ENCODE measurements at regions not wholly inside any gene's neighbourhood (a gene's known extent, or its start where the extent isn't known, plus 50 kb on each side); places are given as distances from the start of the nearest gene placed in this dataset.
A peak's percentile ranks its signal among the peaks of the same experiment; 100 is the strongest.

- WGBS (ENCODE audit: insufficient coverage, low coverage, low lambda C conversion rate, missing lambda C conversion rate), result 66% methylated on average over 4 of the region's 4 CpGs
- DNase-seq, result no peak
Measured at GRCh38 chr2:48170281-48170680, 144.2 kb upstream of the FOXN2 start.

GRCh38 chr2:48173141-48173540 is 141.3 kb upstream of the FOXN2 start:
- no peak overlapping the region for H3K4me3 ChIP-seq
- TF ChIP-seq CTCF (IDR thresholded peaks at IDR 0.05) (no peak), POLR2A (IDR thresholded peaks at IDR 0.05) (no peak)
- H3K4me1 ChIP-seq, result peaks cover 0 to 27% (median 0%) of the 10 kb centered on the region in 4 donors
- DNase-seq (no peak), ATAC-seq (no peak)
- no peaks in the 10 kb centered on the region for H3K36me3 ChIP-seq
- WGBS (ENCODE audit: insufficient coverage, low coverage, low lambda C conversion rate, missing lambda C conversion rate), result 93% methylated on average over 3 of the region's 3 CpGs
- intact Hi-C loops (cut with DNase I), result no loop called here
- no peaks in the 10 kb centered on the region for H3K27me3 ChIP-seq
- no peaks in the 10 kb centered on the region for H3K9me3 ChIP-seq
- no peak overlapping the region for H3K27ac ChIP-seq

More at GRCh38 chr2:48170281-48170680, 144.2 kb upstream of the FOXN2 start:
- H3K9me3 ChIP-seq, result no peaks in the 10 kb centered on the region
- TF ChIP-seq POLR2A (IDR thresholded peaks at IDR 0.05) (no peak), CTCF (IDR thresholded peaks at IDR 0.05) (no peak)
- no peaks in the 10 kb centered on the region for H3K27me3 ChIP-seq
- intact Hi-C loops (cut with DNase I), result no loop called here
- H3K4me3 ChIP-seq, result no peak overlapping the region
- no peak for ATAC-seq
- H3K27ac ChIP-seq, result no peak overlapping the region
- no peaks in the 10 kb centered on the region for H3K36me3 ChIP-seq
- peaks cover 0 to 27% (median 0%) of the 10 kb centered on the region in 4 donors for H3K4me1 ChIP-seq

GRCh38 chr2:48174503-48174902 is 140.0 kb upstream of the FOXN2 start:
- DNase-seq (peak in 1 of 3 donors; percentile 59), ATAC-seq (peak; percentile 78 to 95 (median 92))
- Histone ChIP-seq H3K27ac (no peak overlapping the region), H3K27me3 (no peaks in the 10 kb centered on the region), H3K9me3 (no peaks in the 10 kb centered on the region), H3K4me1 (peaks cover 0 to 16% (median 0%) of the 10 kb centered on the region in 4 donors), H3K36me3 (no peaks in the 10 kb centered on the region), H3K4me3 (no peak overlapping the region)
- intact Hi-C loops (cut with DNase I), result no loop called here
- TF ChIP-seq POLR2A (IDR thresholded peaks at IDR 0.05) (no peak), CTCF (IDR thresholded peaks at IDR 0.05) (no peak)
- WGBS (ENCODE audit: insufficient coverage, low coverage, low lambda C conversion rate, missing lambda C conversion rate), result 7% methylated on average over 2 of the region's 2 CpGs

- TF ChIP-seq POLR2A (IDR thresholded peaks at IDR 0.05) (no peak), CTCF (IDR thresholded peaks at IDR 0.05) (no peak)
- Histone ChIP-seq H3K27ac (no peak overlapping the region), H3K4me1 (peaks cover 0 to 13% (median 0%) of the 10 kb centered on the region in 4 donors), H3K27me3 (no peaks in the 10 kb centered on the region), H3K36me3 (no peaks in the 10 kb centered on the region), H3K4me3 (no peak overlapping the region), H3K9me3 (no peaks in the 10 kb centered on the region)
- DNase-seq (no peak), ATAC-seq (peak in 1 of 4 donors; percentile 22)
- 58% methylated on average over 4 of the region's 4 CpGs for whole genome bisulfite sequencing (ENCODE audit: insufficient coverage, low coverage, low lambda C conversion rate, missing lambda C conversion rate)
- intact Hi-C loops (cut with DNase I), result no loop called here
Measured at GRCh38 chr2:48175254-48175653, 139.2 kb upstream of the FOXN2 start.

GRCh38 chr2:48175656-48176055 is 138.8 kb upstream of the FOXN2 start:
- ATAC-seq (no peak), DNase-seq (no peak)
- peaks cover 0 to 13% (median 0%) of the 10 kb centered on the region in 4 donors for H3K4me1 ChIP-seq
- intact Hi-C loops (cut with DNase I), result no loop called here
- H3K4me3 ChIP-seq, result no peak overlapping the region
- H3K27ac ChIP-seq, result no peak overlapping the region
- TF ChIP-seq CTCF (IDR thresholded peaks at IDR 0.05), result no peak
- H3K36me3 ChIP-seq, result no peaks in the 10 kb centered on the region
- H3K9me3 ChIP-seq, result no peaks in the 10 kb centered on the region
- H3K27me3 ChIP-seq, result no peaks in the 10 kb centered on the region

Measured in right lobe of liver (tissue), 6 donors.